ENCODE measurements at regions not wholly inside any gene's neighbourhood (a gene's known extent, or its start where the extent isn't known, plus 50 kb on each side); places are given as distances from the start of the nearest gene placed in this dataset.

DNA sequence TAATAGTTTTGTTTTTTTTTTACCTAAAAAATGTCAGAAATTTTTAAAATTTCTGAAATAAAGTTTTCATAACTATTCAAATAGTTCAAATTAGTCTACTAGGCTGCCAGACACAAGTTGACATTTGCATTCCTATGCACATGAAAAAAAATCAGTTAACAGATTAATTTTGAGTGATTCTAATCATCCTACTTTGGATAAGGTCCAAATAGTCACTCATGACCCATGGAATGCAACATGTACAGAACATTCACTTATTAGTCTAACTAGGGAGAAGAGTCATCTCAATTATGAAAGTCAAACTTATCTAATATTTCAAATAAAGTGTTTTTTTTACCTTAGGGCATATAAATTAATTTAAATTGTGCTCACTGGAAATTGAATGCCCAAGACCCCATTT, 390.2 kb downstream of the EPM2A start:
- Histone ChIP-seq H2BK15ac (ENCODE audit: low read length) (no peak overlapping the region), H4K20me1 (replicated peaks in 1 of 2; ENCODE audit: control insufficient read depth in 1 of 2, insufficient read depth in 2 of 2, low read length in 2 of 2) (no peaks in the 10 kb centered on the region), H2AFZ (ENCODE audit: low read length) (no peak overlapping the region), H3K9ac (replicated peaks in 1 of 4; ENCODE audit: extremely low read depth in 1 of 4, low read depth in 3 of 4, low read length in 3 of 4) (no peak overlapping the region), H3K14ac (ENCODE audit: insufficient read length) (no peak overlapping the region), H2BK5ac (ENCODE audit: low read depth, low read length) (no peak overlapping the region), H3K23me2 (ENCODE audit: low read depth, low read length) (no peaks in the 10 kb centered on the region), H3K4me1 (replicated peaks in 1 of 4; ENCODE audit: control insufficient read depth in 3 of 4, insufficient read depth in 4 of 4, low read length in 3 of 4) (peaks cover 0 to 3% (median under 1%) of the 10 kb centered on the region in 4 experiments; a peak in 3 of 7 replicates), H3K79me1 (ENCODE audit: low read depth, low read length) (no peaks in the 10 kb centered on the region), H3K9me3 (ENCODE audit: insufficient read depth in 2 of 2, low read depth in 1 of 2, low read length in 1 of 2) (no peaks in the 10 kb centered on the region), H2AK5ac (ENCODE audit: low read depth, low read length) (no peak overlapping the region), H3K23ac (ENCODE audit: insufficient read length) (no peak overlapping the region), H3K27me3 (replicated peaks in 1 of 4; ENCODE audit: control insufficient read depth in 3 of 4, extremely low read depth in 1 of 4, insufficient read depth in 3 of 4, low read length in 3 of 4) (no peaks in the 10 kb centered on the region), H4K91ac (replicated peaks; ENCODE audit: insufficient read length, low read length) (no peak overlapping the region), H3K36me3 (ENCODE audit: control insufficient read depth in 2 of 4, insufficient read depth in 4 of 4, low read length in 3 of 4) (no peaks in the 10 kb centered on the region), H3K27ac (ENCODE audit: low read depth, low read length) (no peak overlapping the region), H2BK120ac (replicated peaks; ENCODE audit: low read depth, low read length) (no peak overlapping the region), H3K4ac (replicated peaks; ENCODE audit: insufficient read length, low read depth, low read length) (no peak overlapping the region), H4K8ac (ENCODE audit: extremely low read depth, insufficient read depth, low read length) (no peak overlapping the region), H2BK20ac (ENCODE audit: low read length) (no peak overlapping the region), H3K4me2 (ENCODE audit: insufficient read depth in 1 of 2, low read depth in 2 of 2, low read length in 2 of 2) (no peak overlapping the region), H3K79me2 (ENCODE audit: control insufficient read depth in 1 of 2, insufficient read depth in 2 of 2, low read length in 2 of 2) (no peaks in the 10 kb centered on the region), H3K18ac (ENCODE audit: extremely low read depth, low read length) (no peak overlapping the region), H4K5ac (ENCODE audit: insufficient read length, low read depth, low read length) (no peak overlapping the region), H3K4me3 (ENCODE audit: extremely low read depth in 1 of 4, insufficient read depth in 2 of 4, low read depth in 3 of 4, low read length in 4 of 4) (no peak overlapping the region), H2BK12ac (ENCODE audit: low read depth, low read length) (no peak overlapping the region), H3K56ac (replicated peaks; ENCODE audit: insufficient read length, low read depth, low read length) (no peak overlapping the region)
- ChIA-PET POLR2A (ENCODE audit: partially characterized antibody) (no interaction called here), CTCF (ENCODE audit: partially characterized antibody) (no interaction called here)
- TF ChIP-seq JUN (IDR thresholded peaks at IDR 0.05; ENCODE audit: low read depth, low read length) = no peak
- TF ChIP-seq SP2 (IDR thresholded peaks at IDR 0.05; ENCODE audit: low read length) = no peak
- TF ChIP-seq FOSL1 (IDR thresholded peaks at IDR 0.05; ENCODE audit: insufficient read depth, low read depth, low read length) = no peak
- TF ChIP-seq SIX5 (IDR thresholded peaks at IDR 0.05; ENCODE audit: low read depth, low read length) = no peak
- no peak for TF ChIP-seq CBX8 (IDR thresholded peaks at IDR 0.05; ENCODE audit: borderline replicate concordance, low read depth, low read length)
- FAIRE-seq = no peak
- DNase-seq (ENCODE audit: low read depth in 1 of 2, low spot score in 2 of 2) = no peak

Data from H1 (cell line).